ENCODE measurements at regions not wholly inside any gene's neighbourhood (a gene's known extent, or its start where the extent isn't known, plus 50 kb on each side); places are given as distances from the start of the nearest gene placed in this dataset.

DNA sequence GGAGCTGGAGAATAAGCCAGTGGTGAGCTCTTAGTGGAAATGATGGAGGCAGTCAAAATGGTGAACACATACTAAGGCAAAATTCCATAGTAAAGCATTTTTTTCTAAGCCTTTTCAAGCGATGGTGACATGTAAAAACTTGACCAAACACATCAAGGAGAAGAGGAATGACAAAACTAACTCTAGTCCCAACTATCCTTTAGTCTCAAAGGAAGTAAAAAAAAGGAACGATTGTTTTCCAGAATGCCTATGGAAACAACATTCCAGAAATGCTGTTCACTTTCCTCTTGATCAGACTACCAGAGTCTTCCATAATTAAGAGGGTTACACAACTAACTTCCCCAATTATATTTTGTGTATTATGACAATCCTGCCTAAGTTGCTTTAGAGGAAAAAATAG, 715.6 kb downstream of the EPHA4 start:
- TF ChIP-seq POLR2A (IDR thresholded peaks at IDR 0.05) (no peak), POLR2AphosphoS5 (IDR thresholded peaks at IDR 0.05; ENCODE audit: insufficient read depth in 1 of 2, low read depth in 1 of 2) (no peak)
- TF ChIP-seq, protein P1, sequence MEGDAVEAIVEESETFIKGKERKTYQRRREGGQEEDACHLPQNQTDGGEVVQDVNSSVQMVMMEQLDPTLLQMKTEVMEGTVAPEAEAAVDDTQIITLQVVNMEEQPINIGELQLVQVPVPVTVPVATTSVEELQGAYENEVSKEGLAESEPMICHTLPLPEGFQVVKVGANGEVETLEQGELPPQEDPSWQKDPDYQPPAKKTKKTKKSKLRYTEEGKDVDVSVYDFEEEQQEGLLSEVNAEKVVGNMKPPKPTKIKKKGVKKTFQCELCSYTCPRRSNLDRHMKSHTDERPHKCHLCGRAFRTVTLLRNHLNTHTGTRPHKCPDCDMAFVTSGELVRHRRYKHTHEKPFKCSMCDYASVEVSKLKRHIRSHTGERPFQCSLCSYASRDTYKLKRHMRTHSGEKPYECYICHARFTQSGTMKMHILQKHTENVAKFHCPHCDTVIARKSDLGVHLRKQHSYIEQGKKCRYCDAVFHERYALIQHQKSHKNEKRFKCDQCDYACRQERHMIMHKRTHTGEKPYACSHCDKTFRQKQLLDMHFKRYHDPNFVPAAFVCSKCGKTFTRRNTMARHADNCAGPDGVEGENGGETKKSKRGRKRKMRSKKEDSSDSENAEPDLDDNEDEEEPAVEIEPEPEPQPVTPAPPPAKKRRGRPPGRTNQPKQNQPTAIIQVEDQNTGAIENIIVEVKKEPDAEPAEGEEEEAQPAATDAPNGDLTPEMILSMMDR (IDR thresholded peaks at IDR 0.05): no peak
- no peak for DNase-seq (ENCODE audit: extremely low spot score in 2 of 2)
- Histone ChIP-seq H3K27ac (no peak overlapping the region), H3K4me3 (no peak overlapping the region), H3K4me1 (no peaks in the 10 kb centered on the region), H3K9me3 (no peaks in the 10 kb centered on the region), H3K36me3 (no peaks in the 10 kb centered on the region), H3K27me3 (no peaks in the 10 kb centered on the region)
- intact Hi-C loops (cut with DNase I): no loop called here

DNA sequence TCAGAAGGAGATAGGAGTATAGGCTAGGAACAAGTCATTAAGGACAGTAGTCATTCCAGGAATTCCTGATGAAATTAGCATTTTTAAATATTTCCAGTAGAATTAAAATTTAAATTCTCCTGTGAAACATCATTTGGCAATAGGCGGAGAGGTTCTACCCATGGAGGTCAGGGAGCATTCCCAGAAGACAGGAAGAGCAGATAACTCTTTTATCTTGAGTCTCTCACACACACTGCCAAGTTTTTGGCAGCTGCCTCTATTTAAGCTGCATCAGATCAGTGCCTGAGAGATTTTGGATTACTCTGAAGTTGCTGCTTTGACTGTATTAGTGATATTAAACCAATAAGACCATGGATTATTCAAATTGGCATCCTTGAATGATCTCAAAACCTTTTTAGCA, 714.7 kb downstream of the EPHA4 start:
- DNase-seq (ENCODE audit: extremely low spot score in 2 of 2): no peak
- no peak overlapping the region for H3K4me3 ChIP-seq
- no peaks in the 10 kb centered on the region for H3K4me1 ChIP-seq
- no peaks in the 10 kb centered on the region for H3K27me3 ChIP-seq
- TF ChIP-seq POLR2AphosphoS5 (IDR thresholded peaks at IDR 0.05; ENCODE audit: insufficient read depth in 1 of 2, low read depth in 1 of 2): no peak
- TF ChIP-seq POLR2A (IDR thresholded peaks at IDR 0.05): no peak
- TF ChIP-seq, protein P1 (IDR thresholded peaks at IDR 0.05): no peak
- no peaks in the 10 kb centered on the region for H3K36me3 ChIP-seq
- no peaks in the 10 kb centered on the region for H3K9me3 ChIP-seq
- no peak overlapping the region for H3K27ac ChIP-seq
- intact Hi-C loops (cut with DNase I): no loop called here

DNA sequence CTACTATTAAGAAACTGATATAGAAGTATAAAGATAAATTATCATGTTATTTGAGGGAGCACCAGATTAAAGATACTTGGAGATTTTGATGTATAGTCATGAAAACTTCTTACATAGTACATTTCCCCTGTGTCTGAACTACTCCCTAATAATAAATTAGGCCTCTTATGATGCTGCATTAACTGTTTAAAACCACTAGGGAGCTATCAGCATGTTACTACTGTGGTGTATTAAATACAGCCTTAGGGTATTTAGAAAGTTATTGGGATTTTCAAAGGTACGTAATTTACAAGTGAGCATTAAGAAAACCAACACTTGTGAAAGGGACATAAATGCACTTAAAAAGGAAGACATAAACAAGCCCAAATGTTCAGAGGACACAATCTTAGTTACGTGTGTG, 714.0 kb downstream of the EPHA4 start:
- Histone ChIP-seq H3K36me3 (no peaks in the 10 kb centered on the region), H3K4me1 (no peaks in the 10 kb centered on the region), H3K9me3 (no peaks in the 10 kb centered on the region), H3K4me3 (no peak overlapping the region), H3K27me3 (no peaks in the 10 kb centered on the region), H3K27ac (no peak overlapping the region)
- DNase-seq (ENCODE audit: extremely low spot score in 2 of 2): no peak
- intact Hi-C loops (cut with DNase I): no loop called here
- TF ChIP-seq, protein P1 (IDR thresholded peaks at IDR 0.05): no peak
- TF ChIP-seq POLR2A (IDR thresholded peaks at IDR 0.05): no peak
- TF ChIP-seq POLR2AphosphoS5 (IDR thresholded peaks at IDR 0.05; ENCODE audit: insufficient read depth in 1 of 2, low read depth in 1 of 2): no peak

DNA sequence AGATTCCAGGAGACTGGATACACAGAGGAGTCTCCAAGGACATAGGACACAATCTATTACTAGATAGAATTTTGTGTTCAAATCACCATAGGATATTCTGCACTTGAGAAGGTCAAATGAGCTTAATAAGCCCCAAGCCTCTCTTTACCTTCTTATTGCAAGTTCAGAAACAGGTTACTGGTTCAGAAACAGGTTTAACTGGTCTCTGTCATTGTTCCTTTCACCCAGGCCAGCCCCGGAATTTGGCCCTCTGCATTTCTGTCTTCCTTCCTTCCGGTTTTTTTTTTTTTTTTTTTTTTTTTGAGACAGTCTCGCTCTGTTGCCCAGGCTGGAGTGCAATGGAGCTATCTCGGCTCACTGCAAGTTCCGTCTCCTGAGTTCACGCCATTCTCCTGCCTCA, 700.2 kb downstream of the EPHA4 start:
- intact Hi-C loops (cut with DNase I): no loop called here
- Histone ChIP-seq H3K27me3 (no peaks in the 10 kb centered on the region), H3K4me1 (no peaks in the 10 kb centered on the region), H3K9me3 (no peaks in the 10 kb centered on the region), H3K27ac (no peak overlapping the region), H3K36me3 (no peaks in the 10 kb centered on the region), H3K4me3 (no peak overlapping the region)
- TF ChIP-seq POLR2AphosphoS5 (IDR thresholded peaks at IDR 0.05; ENCODE audit: insufficient read depth in 1 of 2, low read depth in 1 of 2): no peak
- TF ChIP-seq, protein P1 (IDR thresholded peaks at IDR 0.05): no peak
- no peak for TF ChIP-seq POLR2A (IDR thresholded peaks at IDR 0.05)
- DNase-seq (ENCODE audit: extremely low spot score in 2 of 2): no peak

DNA sequence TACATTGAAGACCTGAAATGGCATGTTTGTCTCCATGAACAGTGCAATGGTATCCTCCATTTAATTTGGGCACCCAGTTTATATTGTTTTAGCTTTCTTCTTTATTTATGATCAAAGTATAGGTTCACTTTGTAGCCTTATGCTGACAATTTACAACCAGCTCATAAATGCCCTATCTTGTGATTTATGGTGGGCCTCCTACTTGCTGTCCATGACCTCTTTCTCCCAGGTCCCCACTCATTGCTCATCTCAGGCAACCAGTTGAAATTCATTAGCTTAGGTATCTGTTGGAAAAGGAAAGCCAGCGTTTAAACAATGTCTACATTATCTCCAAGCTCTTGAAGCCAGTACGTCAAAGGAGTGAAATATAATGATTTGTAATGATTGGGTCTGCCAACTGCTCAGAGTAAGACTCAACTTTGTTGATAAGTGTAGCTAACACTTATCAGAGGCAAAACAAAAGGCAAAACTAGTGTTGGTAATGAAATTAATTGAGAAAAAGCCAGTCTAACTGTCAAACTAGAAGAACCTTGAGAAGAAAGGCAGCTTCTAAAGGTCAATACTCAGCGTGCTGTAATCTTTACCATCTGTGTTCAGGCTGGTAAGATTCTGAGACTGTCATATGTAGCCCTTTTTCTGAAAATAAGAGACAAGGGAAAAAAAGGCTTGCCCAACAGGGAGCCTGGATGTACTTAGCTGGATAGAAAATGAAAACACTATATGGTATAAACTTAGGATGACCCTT, 695.9 kb downstream of the EPHA4 start:
- H3K9me3 ChIP-seq: no peaks in the 10 kb centered on the region

More for the DNA sequence above, 695.9 kb downstream of the EPHA4 start:
- no peak overlapping the region for H3K27ac ChIP-seq
- no peaks in the 10 kb centered on the region for H3K27me3 ChIP-seq
- H3K4me3 ChIP-seq: no peak overlapping the region
- H3K4me1 ChIP-seq: no peaks in the 10 kb centered on the region
- intact Hi-C loops (cut with DNase I): no loop called here
- DNase-seq (ENCODE audit: extremely low spot score in 2 of 2): no peak
- H3K36me3 ChIP-seq: no peaks in the 10 kb centered on the region
- TF ChIP-seq POLR2A (IDR thresholded peaks at IDR 0.05): no peak
- no peak for TF ChIP-seq POLR2AphosphoS5 (IDR thresholded peaks at IDR 0.05; ENCODE audit: insufficient read depth in 1 of 2, low read depth in 1 of 2)
- TF ChIP-seq, protein P1 (IDR thresholded peaks at IDR 0.05): no peak
